ENCODE measurements at regions not wholly inside any gene's neighbourhood (a gene's known extent, or its start where the extent isn't known, plus 50 kb on each side); places are given as distances from the start of the nearest gene placed in this dataset.

- Histone ChIP-seq H3K36me3 (no peaks in the 10 kb centered on the region), H3K9me3 (no peaks in the 10 kb centered on the region), H3K4me1 (ENCODE audit: insufficient read depth) (no peaks in the 10 kb centered on the region), H3K27me3 (no peaks in the 10 kb centered on the region), H3K27ac (no peak overlapping the region), H3K4me3 (no peak overlapping the region)
- no peak for DNase-seq
- intact Hi-C loops (cut with DNase I) = no loop called here
- WGBS, 3 donors = 50 to 59% (median 54%) methylated on average over 13 of the region's 13 CpGs
- TF ChIP-seq CTCF (IDR thresholded peaks at IDR 0.05) (no peak), EP300 (IDR thresholded peaks at IDR 0.05) (no peak), POLR2A (IDR thresholded peaks at IDR 0.05) (no peak)
Observed at GRCh38 chr4:184941671-184942418, 76.4 kb upstream of the HELT start.

GRCh38 chr4:184942444-184943425 is 75.6 kb upstream of the HELT start:
- Histone ChIP-seq H3K36me3 (no peaks in the 10 kb centered on the region), H3K4me1 (ENCODE audit: insufficient read depth) (no peaks in the 10 kb centered on the region), H3K9me3 (no peaks in the 10 kb centered on the region), H3K27ac (no peak overlapping the region), H3K4me3 (no peak overlapping the region), H3K27me3 (no peaks in the 10 kb centered on the region)
- 71 to 76% (median 72%) methylated on average over 13 of the region's 13 CpGs for WGBS, 3 donors
- intact Hi-C loops (cut with DNase I) = no loop called here
- no peak for TF ChIP-seq CTCF (IDR thresholded peaks at IDR 0.05)
- no peak for TF ChIP-seq EP300 (IDR thresholded peaks at IDR 0.05)
- TF ChIP-seq POLR2A (IDR thresholded peaks at IDR 0.05) = no peak
- DNase-seq = no peak

- H3K27me3 ChIP-seq = no peaks in the 10 kb centered on the region
- H3K4me1 ChIP-seq (ENCODE audit: insufficient read depth) = no peaks in the 10 kb centered on the region
- TF ChIP-seq POLR2A (IDR thresholded peaks at IDR 0.05) = no peak
- TF ChIP-seq CTCF (IDR thresholded peaks at IDR 0.05) = no peak
- no peak for TF ChIP-seq EP300 (IDR thresholded peaks at IDR 0.05)
- no peaks in the 10 kb centered on the region for H3K36me3 ChIP-seq
- no peak for DNase-seq
- H3K4me3 ChIP-seq = no peak overlapping the region
- H3K9me3 ChIP-seq = no peaks in the 10 kb centered on the region
- 67 to 71% (median 68%) methylated on average over 3 of the region's 3 CpGs for WGBS, 3 donors
- no peak overlapping the region for H3K27ac ChIP-seq
- intact Hi-C loops (cut with DNase I) = no loop called here
Observed at GRCh38 chr4:184949020-184949419, 69.3 kb upstream of the HELT start.

GRCh38 chr4:184950117-184950830 is 68.0 kb upstream of the HELT start:
- 76 to 87% (median 77%) methylated on average over 9 of the region's 9 CpGs for WGBS, 3 donors
- Histone ChIP-seq H3K27ac (no peak overlapping the region), H3K4me3 (no peak overlapping the region), H3K9me3 (no peaks in the 10 kb centered on the region), H3K4me1 (ENCODE audit: insufficient read depth) (no peaks in the 10 kb centered on the region), H3K36me3 (no peaks in the 10 kb centered on the region), H3K27me3 (no peaks in the 10 kb centered on the region)
- DNase-seq = no peak
- intact Hi-C loops (cut with DNase I) = no loop called here
- no peak for TF ChIP-seq POLR2A (IDR thresholded peaks at IDR 0.05)
- no peak for TF ChIP-seq CTCF (IDR thresholded peaks at IDR 0.05)
- TF ChIP-seq EP300 (IDR thresholded peaks at IDR 0.05) = no peak

All from ovary (tissue), 7 donors.